Keratinocyte (primary cell): ENCODE measurements at regions not wholly inside any gene's neighbourhood (a gene's known extent, or its start where the extent isn't known, plus 50 kb on each side); places are given as distances from the start of the nearest gene placed in this dataset.

Source experiments
- DNase-seq: peaks from one replicate; pipeline ENCODE4 v3.0.0-alpha.2; 2011; ENCODE audit warnings: low read depth, missing footprints, low spot score
- FAIRE-seq: peaks from 2 replicates; lab custom pipeline; 2011; peaks lifted over from hg19 to GRCh38; lab: Jason Lieb, UNC
- H2AFZ ChIP-seq: 2 replicates; pipeline ENCODE4 v1.6.0; 2012; ENCODE audit warnings: low read length, control low read depth, inconsistent platforms; ENCODE audit not compliant: control insufficient read depth
- H3K27ac ChIP-seq: 2 replicates; pipeline ENCODE4 v1.5.1; 2011; ENCODE audit warnings: low read length; ENCODE audit not compliant: control insufficient read depth, insufficient read depth
- H3K27me3 ChIP-seq: 3 replicates; pipeline ENCODE4 v1.6.0; 2011; ENCODE audit warnings: low read length; ENCODE audit not compliant: control insufficient read depth, insufficient read depth; ENCODE audit errors: extremely low read depth
- H3K36me3 ChIP-seq, 2 experiments: 2 replicates in 1 of 2; 3 replicates in 1 of 2; pipeline ENCODE4 v1.5.1; 2011; ENCODE audit warnings: low read length in 2 of 2, mild to moderate bottlenecking in 1 of 2; ENCODE audit not compliant: control insufficient read depth in 2 of 2, insufficient read depth in 2 of 2; ENCODE audit errors: extremely low read depth in 1 of 2
- H3K4me1 ChIP-seq: 3 replicates; pipeline ENCODE4 v1.5.1; 2011; ENCODE audit warnings: low read length; ENCODE audit not compliant: control insufficient read depth, insufficient read depth; ENCODE audit errors: extremely low read depth
- H3K4me2 ChIP-seq: 3 replicates; pipeline ENCODE4 v1.6.0; 2011; ENCODE audit warnings: low read depth, low read length; ENCODE audit not compliant: control insufficient read depth, insufficient read depth; ENCODE audit errors: extremely low read depth
- H3K4me3 ChIP-seq, 3 experiments: fragments of 200-600 bp in 1 of 3; sonication (generic) in 1 of 3; 2 replicates in 2 of 3; 3 replicates in 1 of 3; pipeline ENCODE4 v1.5.1; 2011 to 2016; ENCODE audit warnings: low read length in 3 of 3, mild to moderate bottlenecking in 3 of 3, control low read depth in 2 of 3, inconsistent platforms in 1 of 3, low read depth in 1 of 3, mixed read lengths in 1 of 3, mixed run types in 1 of 3, moderate library complexity in 1 of 3; ENCODE audit not compliant: control insufficient read depth in 2 of 3, insufficient read depth in 2 of 3; ENCODE audit errors: extremely low read depth in 1 of 3
- H3K79me2 ChIP-seq: 2 replicates; pipeline ENCODE4 v1.6.0; 2012; ENCODE audit warnings: low read length; ENCODE audit not compliant: control insufficient read depth, insufficient read depth
- H3K9ac ChIP-seq: 3 replicates; pipeline ENCODE4 v1.6.0; 2011; ENCODE audit warnings: low read length; ENCODE audit not compliant: control insufficient read depth, insufficient read depth; ENCODE audit errors: extremely low read depth
- H3K9me1 ChIP-seq: 3 replicates; pipeline ENCODE4 v1.6.0; 2011; ENCODE audit warnings: low read length; ENCODE audit not compliant: control insufficient read depth, insufficient read depth; ENCODE audit errors: extremely low read depth
- H3K9me3 ChIP-seq: 2 replicates; pipeline ENCODE4 v1.5.1; 2012; ENCODE audit warnings: low read depth, low read length; ENCODE audit not compliant: control insufficient read depth
- H4K20me1 ChIP-seq: 3 replicates; pipeline ENCODE4 v1.6.0; 2011; ENCODE audit warnings: low read length; ENCODE audit not compliant: control insufficient read depth, insufficient read depth; ENCODE audit errors: extremely low read depth
- CTCF ChIP-seq, 3 experiments: IDR thresholded peaks in 1 of 3; conservative IDR thresholded peaks in 1 of 3; optimal IDR thresholded peaks in 1 of 3; 2 replicates in 2 of 3; 3 replicates in 1 of 3; pipeline versions ENCODE3 to v1.5.1; 2011; ENCODE audit warnings: low read length in 3 of 3, mild to moderate bottlenecking in 3 of 3, moderate library complexity in 2 of 3, control low read depth in 1 of 3, inconsistent platforms in 1 of 3; ENCODE audit not compliant: insufficient read depth in 2 of 3; ENCODE audit errors: extremely low read depth in 1 of 3
- EZH2 ChIP-seq: IDR thresholded peaks from one replicate; pipeline ENCODE4 v1.6.1; 2012; ENCODE audit warnings: inconsistent platforms, mild to moderate bottlenecking, low read length, moderate library complexity
- dilution Hi-C: fragments of 300-500 bp; cut with MboI; formaldehyde crosslinking; loops from one replicate; pipeline ENCODE4 v1.7.0; 2020; ENCODE audit warnings: low sequenced_read_pairs; ENCODE audit not compliant: extremely low pct_ligation_motif_present

- Histone ChIP-seq H3K27ac (no peak overlapping the region), H3K4me2 (no peak overlapping the region), H3K9me3 (no peaks in the 10 kb centered on the region), H3K4me3 (no peak overlapping the region), H3K4me1 (no peaks in the 10 kb centered on the region), H3K9me1 (no peaks in the 10 kb centered on the region), H4K20me1 (no peaks in the 10 kb centered on the region), H3K36me3 (no peaks in the 10 kb centered on the region), H3K79me2 (no peaks in the 10 kb centered on the region), H3K27me3 (no peaks in the 10 kb centered on the region), H3K9ac (no peak overlapping the region), H2AFZ (no peak overlapping the region)
- TF ChIP-seq CTCF (optimal IDR thresholded peaks at IDR 0.05 in 1 of 3, IDR thresholded peaks at IDR 0.05 in 1 of 3, conservative IDR thresholded peaks at IDR 0.05 in 1 of 3; ENCODE audit: extremely low read depth in 1 of 3, insufficient read depth in 2 of 3, low read length in 3 of 3) (no peak), EZH2 (no peak)
- DNase-seq (no peak), FAIRE-seq (no peak)
- dilution Hi-C loops = no loop called here
These were observed 258.2 kb upstream of the FAT3 start for GRCh38 chr11:91966368-91966767.

- Histone ChIP-seq H4K20me1 (no peaks in the 10 kb centered on the region), H3K4me3 (no peak overlapping the region), H3K9me1 (no peaks in the 10 kb centered on the region), H3K4me2 (no peak overlapping the region), H2AFZ (no peak overlapping the region), H3K79me2 (no peaks in the 10 kb centered on the region), H3K27ac (no peak overlapping the region), H3K9me3 (no peaks in the 10 kb centered on the region), H3K36me3 (no peaks in the 10 kb centered on the region), H3K4me1 (no peaks in the 10 kb centered on the region), H3K27me3 (no peaks in the 10 kb centered on the region), H3K9ac (no peak overlapping the region)
- dilution Hi-C loops = loop anchor here (5.0 kb wide), 1 partner anchor 37 kb away; no protein-coding TSS in a partner anchor
- DNase-seq (no peak), FAIRE-seq (no peak)
- TF ChIP-seq EZH2 (no peak), CTCF (optimal IDR thresholded peaks at IDR 0.05 in 1 of 3, IDR thresholded peaks at IDR 0.05 in 1 of 3, conservative IDR thresholded peaks at IDR 0.05 in 1 of 3; ENCODE audit: extremely low read depth in 1 of 3, insufficient read depth in 2 of 3, low read length in 3 of 3) (no peak)
These were observed 263.8 kb upstream of the FAT3 start for GRCh38 chr11:91960770-91961169.
